ENCODE measurements at regions not wholly inside any gene's neighbourhood (a gene's known extent, or its start where the extent isn't known, plus 50 kb on each side); places are given as distances from the start of the nearest gene placed in this dataset.

- DNase-seq (ENCODE audit: insufficient read length, low spot score) = no peak
- no peak for TF ChIP-seq CTCF (IDR thresholded peaks at IDR 0.05; ENCODE audit: insufficient read depth, missing control alignments)
- no peak for FAIRE-seq
These were observed 265.9 kb downstream of the PRL start for GRCh38 chr6:22030730-22031619.

- no peak for DNase-seq (ENCODE audit: insufficient read length, low spot score)
- no peak for TF ChIP-seq CTCF (IDR thresholded peaks at IDR 0.05; ENCODE audit: insufficient read depth, missing control alignments)
- FAIRE-seq = no peak
These were observed 261.1 kb downstream of the PRL start for GRCh38 chr6:22035690-22036089.

GRCh38 chr6:22036275-22036674 is 260.6 kb downstream of the PRL start:
- FAIRE-seq = no peak
- no peak for TF ChIP-seq CTCF (IDR thresholded peaks at IDR 0.05; ENCODE audit: insufficient read depth, missing control alignments)
- DNase-seq (ENCODE audit: insufficient read length, low spot score) = no peak

GRCh38 chr6:22036699-22037098 is 260.1 kb downstream of the PRL start:
- FAIRE-seq (no peak), DNase-seq (ENCODE audit: insufficient read length, low spot score) (no peak)
- TF ChIP-seq CTCF (IDR thresholded peaks at IDR 0.05; ENCODE audit: insufficient read depth, missing control alignments) = no peak

- no peak for FAIRE-seq
- no peak for TF ChIP-seq CTCF (IDR thresholded peaks at IDR 0.05; ENCODE audit: insufficient read depth, missing control alignments)
- no peak for DNase-seq (ENCODE audit: insufficient read length, low spot score)
These were observed 254.9 kb downstream of the PRL start for GRCh38 chr6:22041797-22042480.

GRCh38 chr6:22042706-22043105 is 254.1 kb downstream of the PRL start:
- DNase-seq (ENCODE audit: insufficient read length, low spot score) (no peak), FAIRE-seq (no peak)
- no peak for TF ChIP-seq CTCF (IDR thresholded peaks at IDR 0.05; ENCODE audit: insufficient read depth, missing control alignments)
